HPDE6-E6E7 (cell line): ENCODE measurements at regions not wholly inside any gene's neighbourhood (a gene's known extent, or its start where the extent isn't known, plus 50 kb on each side); places are given as distances from the start of the nearest gene placed in this dataset.

Source experiments
- DNase-seq: peaks from one replicate; pipeline ENCODE4 v3.0.0; 2011; ENCODE audit warnings: missing footprints; ENCODE audit errors: extremely low spot score

DNA sequence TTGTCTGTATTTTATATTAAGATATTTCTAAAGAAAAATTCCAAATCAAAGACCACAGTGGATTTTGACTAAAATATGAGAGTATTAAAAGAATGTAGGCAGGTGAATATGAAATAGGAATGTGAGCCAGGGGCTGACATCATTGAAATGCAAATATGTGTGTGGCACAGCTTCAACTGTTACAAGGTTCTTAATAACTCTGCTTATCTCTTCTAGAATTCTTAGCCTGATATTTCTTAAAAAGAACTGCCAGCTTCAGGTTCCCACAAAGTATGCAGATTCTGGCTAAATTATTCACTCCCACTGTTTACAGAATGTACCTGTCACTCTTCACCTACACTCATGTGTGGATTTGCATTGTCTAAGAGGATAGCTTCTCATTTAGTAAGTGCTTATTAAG lies 274.4 kb downstream of the DIRAS2 start:
- no peak for DNase-seq

DNA sequence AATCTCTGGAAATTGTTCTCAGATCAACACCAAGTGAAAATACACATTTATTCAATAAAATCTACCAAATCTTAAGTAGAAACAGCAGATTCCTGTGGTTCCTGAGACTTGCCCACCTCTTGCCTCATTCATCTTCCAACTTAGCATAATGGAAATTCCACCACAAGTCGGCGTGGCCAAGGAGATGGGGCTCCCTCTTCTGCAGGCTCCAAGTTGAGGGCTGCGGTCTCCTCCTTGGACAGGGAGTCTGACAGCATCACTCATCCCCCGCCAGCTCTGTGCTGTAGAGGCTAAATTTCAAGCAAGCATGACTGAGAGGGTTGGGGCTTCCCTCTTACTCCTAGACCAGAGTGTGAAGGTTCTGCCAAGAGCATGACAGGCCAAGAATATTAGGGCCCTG lies 273.7 kb downstream of the DIRAS2 start:
- no peak for DNase-seq

GRCh38 chr9:90379771-90380170 lies 262.9 kb downstream of the DIRAS2 start:
- no peak for DNase-seq

GRCh38 chr9:90385146-90385545 lies 257.5 kb downstream of the DIRAS2 start:
- no peak for DNase-seq

GRCh38 chr9:90393365-90394152 lies 249.1 kb downstream of the DIRAS2 start:
- peak; percentile 42 for DNase-seq

GRCh38 chr9:90394871-90395270 lies 247.8 kb downstream of the DIRAS2 start:
- no peak for DNase-seq

GRCh38 chr9:90400091-90400490 lies 242.5 kb downstream of the DIRAS2 start:
- DNase-seq: no peak

- DNase-seq: no peak
Observed at GRCh38 chr9:90408659-90409058, 234.0 kb downstream of the DIRAS2 start.

DNA sequence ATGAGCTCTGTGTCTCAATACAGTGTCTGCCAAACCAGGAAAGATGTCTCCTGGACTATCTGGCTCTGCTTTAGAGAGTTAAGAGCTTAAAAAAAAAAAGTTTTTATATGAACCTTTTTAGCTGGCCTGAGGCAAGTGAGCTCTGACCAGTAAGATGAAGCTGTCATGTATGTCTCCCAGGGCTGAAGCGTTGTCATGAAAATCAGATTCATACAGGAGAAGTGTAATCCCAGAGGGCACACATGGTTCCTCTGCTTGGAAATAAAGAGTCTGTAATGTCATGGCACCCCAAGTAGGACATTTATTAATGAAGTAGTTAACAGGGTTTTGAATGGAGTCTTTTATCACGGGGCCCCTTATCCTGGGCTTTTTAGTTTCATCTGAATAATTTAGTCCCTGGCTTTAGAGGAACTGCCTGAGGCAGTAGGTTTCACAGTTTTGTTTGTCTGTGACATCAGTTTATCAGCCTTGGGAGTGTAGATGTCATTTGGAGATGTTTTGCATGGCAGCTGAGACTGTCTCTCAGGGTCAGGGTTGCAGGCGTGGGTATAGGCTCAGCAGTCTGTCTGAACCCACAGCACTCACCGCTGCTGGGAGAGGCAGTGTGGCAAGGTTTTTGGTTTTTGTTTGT lies 223.3 kb downstream of the DIRAS2 start:
- no peak for DNase-seq

- no peak for DNase-seq
Observed at GRCh38 chr9:90420211-90420610, 222.4 kb downstream of the DIRAS2 start.

DNA sequence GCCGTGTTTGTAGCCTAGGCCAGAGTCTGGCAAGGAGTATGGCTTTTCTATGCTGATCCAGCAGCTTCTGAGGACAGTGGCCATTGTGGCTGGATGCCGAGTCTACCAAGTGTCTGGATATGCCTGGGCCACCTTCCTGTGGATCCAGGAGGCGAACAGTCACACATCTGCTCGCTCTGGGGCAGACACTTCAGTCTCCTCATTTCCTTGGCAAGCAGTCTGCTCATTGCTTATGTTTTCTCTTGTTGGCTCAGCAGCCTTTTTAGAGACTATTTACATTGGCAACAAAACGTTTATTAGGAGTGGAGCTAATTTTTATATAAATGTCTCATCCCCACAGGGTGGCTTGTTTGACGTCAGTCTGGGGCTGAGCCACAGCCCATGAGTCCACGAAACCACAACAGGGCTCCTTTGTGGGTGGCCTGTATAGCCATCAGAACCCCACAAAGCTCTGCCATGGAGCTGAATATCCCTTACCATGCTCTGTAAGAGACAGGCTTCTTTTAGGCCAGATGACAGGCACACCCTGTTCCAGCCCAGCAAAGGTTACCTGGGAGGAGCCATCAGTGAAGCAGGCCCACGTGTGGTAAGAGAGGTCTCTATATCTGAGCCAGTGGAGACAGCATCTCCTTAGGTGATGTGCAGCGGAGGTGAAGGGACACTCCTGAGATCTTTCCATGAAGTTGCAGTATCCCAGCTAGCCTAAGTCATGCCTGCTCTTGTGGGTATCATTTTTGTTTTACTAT lies 221.7 kb downstream of the DIRAS2 start:
- no peak for DNase-seq

DNA sequence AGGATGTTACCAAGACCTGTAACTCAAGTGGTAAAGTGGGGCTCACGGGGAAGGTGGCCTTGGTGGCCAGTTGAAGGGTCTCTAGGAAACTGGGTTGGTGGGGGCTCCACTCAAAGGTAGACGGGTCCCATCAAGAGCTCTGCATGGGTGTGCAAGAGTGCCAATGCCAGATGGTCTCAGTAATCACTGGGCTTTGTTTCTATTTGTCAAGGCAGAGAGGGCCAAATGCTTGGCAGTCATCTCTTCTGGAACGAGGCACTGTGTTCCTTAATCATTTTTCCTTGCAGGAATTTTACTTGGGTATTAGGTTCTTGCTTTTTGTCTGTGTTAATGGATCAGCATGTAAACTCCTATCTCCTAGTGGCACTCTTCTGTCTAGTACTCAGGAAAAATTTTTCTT lies 220.8 kb downstream of the DIRAS2 start:
- no peak for DNase-seq

DNA sequence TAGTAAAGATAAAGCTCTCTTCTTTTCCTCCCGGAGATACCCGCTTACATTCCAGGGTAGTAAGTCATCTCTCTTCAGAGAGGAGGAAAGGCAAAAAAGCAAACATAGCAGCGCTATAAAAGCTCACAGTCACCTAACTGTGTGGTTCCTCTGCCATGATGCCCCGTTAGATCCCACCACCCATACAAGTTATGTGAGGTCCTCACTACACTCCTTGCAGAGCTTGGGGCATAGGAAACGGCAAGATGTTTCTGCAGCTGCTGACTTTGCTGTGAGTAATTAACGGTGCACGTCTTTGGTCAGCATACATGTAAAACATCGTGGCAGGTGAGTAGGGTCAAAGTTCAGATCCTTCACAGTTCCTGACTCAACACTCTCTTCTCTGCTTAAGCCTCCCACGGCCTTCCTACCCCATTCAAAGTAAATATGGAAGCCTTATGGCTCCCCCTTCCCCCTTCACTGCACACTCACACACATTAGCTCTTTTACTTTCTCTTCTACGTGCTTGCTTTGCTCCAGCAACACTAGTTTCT lies 218.9 kb downstream of the DIRAS2 start:
- DNase-seq: no peak

GRCh38 chr9:90428517-90428916 lies 214.1 kb downstream of the DIRAS2 start:
- DNase-seq: no peak

DNA sequence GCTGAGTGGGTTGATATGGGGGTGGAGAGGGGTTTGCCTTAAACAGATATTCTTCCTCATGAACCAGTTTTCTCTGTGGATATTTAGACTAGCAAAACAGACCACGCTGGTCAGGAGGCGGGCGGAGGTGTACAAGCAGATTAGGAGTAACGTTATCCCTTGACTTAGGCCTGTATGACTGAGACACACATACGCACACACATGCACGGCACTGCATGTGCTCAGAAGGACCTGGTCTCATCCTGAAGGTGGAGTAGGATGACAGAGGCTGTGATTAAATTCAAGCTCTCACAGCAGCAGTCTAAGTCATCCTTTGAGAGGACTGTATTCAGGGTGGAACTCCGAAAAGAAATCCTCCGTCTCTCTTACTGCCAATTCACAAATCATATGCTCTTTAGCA lies 209.7 kb downstream of the DIRAS2 start:
- no peak for DNase-seq

GRCh38 chr9:90433398-90433941 lies 209.2 kb downstream of the DIRAS2 start:
- DNase-seq: no peak

GRCh38 chr9:90441814-90442213 lies 200.8 kb downstream of the DIRAS2 start:
- no peak for DNase-seq

GRCh38 chr9:90442723-90443122 lies 199.9 kb downstream of the DIRAS2 start:
- DNase-seq: no peak

DNA sequence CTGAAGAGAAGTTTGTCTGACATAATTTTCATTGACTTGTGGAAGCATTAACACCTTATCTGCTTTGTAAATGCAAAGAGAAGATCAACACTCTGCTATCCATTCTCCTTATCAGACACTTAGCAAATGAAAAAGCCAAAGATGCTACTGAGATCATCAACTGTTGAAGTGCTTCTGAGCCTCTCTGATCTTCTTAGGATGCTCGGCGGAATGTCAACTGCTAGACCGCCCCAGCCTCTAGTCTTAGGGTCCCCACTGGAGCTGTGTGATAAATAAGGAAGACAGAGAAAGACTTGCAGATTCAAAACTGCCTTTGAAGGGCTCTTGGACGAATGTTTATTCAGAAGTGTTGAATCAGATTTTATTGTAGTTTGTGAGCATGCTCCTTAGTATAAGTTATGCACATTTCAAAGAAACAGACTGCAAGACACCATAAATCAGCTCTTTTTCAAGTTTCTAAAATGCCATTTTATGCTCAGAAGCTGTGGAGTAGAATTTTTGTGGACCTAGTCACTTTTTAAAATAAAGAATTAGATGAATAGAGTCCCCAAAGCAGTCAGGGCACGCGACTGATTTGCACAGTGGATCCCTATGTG lies 197.9 kb downstream of the DIRAS2 start:
- no peak for DNase-seq

DNA sequence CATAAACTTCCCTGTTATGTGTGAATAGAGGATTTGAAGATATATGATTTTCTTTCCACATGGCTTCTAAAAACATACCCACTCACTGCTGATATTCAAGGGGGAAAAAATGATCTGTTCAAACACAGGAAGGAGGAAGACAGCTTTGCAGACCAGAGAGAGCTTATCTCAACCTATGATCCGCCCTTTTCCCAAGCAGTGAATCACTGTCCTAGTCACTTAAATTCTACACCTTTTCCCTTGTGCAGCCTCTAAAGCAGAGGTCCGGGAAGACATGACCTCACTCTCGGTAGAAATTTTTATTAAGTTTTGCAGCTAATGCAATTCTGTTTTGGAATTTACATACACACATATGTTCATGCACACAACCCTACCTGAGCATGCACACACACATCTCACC lies 197.2 kb downstream of the DIRAS2 start:
- DNase-seq: no peak

DNA sequence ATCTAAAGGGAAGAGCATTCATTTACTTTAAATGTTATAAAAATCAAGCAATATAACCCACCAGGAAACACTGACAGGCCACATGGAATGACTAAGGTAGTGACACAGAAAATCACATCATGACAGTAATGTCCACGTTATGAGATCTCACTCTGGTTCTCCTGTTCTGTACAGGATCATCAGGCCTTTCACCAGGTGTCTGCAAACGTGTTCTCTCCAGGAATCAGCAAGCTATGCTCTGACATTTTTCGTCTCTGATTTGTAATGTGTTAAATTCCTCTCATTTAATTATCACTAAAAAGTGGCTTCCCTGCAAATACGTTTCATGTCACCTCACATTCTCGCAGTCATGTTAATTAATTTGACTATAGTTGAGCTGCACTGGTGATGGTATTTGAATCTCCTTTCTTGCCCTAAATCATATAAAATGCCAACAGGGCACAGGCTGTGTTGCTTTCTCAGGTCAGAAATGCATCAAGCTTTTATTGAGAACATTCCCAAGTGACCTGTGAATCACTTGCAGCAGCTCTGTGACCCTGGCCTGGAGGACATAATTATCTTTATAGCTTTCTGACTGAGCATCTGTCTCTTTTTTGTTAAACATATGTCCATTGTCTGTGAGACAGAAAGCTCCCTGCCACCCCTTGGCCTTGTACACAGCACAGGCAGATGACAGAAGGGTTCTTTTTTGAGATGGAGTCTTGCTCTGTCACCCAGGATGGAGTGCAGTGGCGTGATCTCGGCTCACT lies 196.2 kb downstream of the DIRAS2 start:
- DNase-seq: no peak
